ENCODE measurements at regions not wholly inside any gene's neighbourhood (a gene's known extent, or its start where the extent isn't known, plus 50 kb on each side); places are given as distances from the start of the nearest gene placed in this dataset.

GRCh38 chr12:125245581-125246557 is 180.6 kb downstream of the AACS start:
- no peak overlapping the region for H3K27ac ChIP-seq
- ChIA-PET CTCF (interaction anchor here (0.5 to 0.8 kb wide), 2 partner anchors 9 to 397 kb away, joined by 3 to 5 read pairs; no protein-coding TSS in a partner anchor), POLR2A (ENCODE audit: low non-redundant PET) (no interaction called here)
- no peak for TF ChIP-seq CTCF (conservative IDR thresholded peaks at IDR 0.05; ENCODE audit: low read depth)
- DNase-seq (ENCODE audit: low spot score): no peak

- CTCF ChIA-PET: no interaction called here
- no peak for DNase-seq (ENCODE audit: low spot score)
- no peak for TF ChIP-seq CTCF (conservative IDR thresholded peaks at IDR 0.05; ENCODE audit: low read depth)
- POLR2A ChIA-PET (ENCODE audit: low non-redundant PET): no interaction called here
- no peak overlapping the region for H3K27ac ChIP-seq
These were observed 182.2 kb downstream of the AACS start for GRCh38 chr12:125247477-125247876.

- POLR2A ChIA-PET (ENCODE audit: low non-redundant PET): no interaction called here
- DNase-seq (ENCODE audit: low spot score): no peak
- CTCF ChIA-PET: interaction anchor here (0.6 kb wide), 1 partner anchor 12 kb away, joined by 4 read pairs; no protein-coding TSS in a partner anchor
- TF ChIP-seq CTCF (conservative IDR thresholded peaks at IDR 0.05; ENCODE audit: low read depth): no peak
- H3K27ac ChIP-seq: no peak overlapping the region
These were observed 184.0 kb downstream of the AACS start for GRCh38 chr12:125249066-125249824.

- no peak for DNase-seq (ENCODE audit: low spot score)
- no peak overlapping the region for H3K27ac ChIP-seq
- CTCF ChIA-PET: interaction anchor here (0.6 kb wide), 1 partner anchor 1614 kb away, joined by 3 read pairs; no protein-coding TSS in a partner anchor
These were observed 184.7 kb downstream of the AACS start for GRCh38 chr12:125249932-125250331.

GRCh38 chr12:125254236-125254635 is 189.0 kb downstream of the AACS start:
- ChIA-PET CTCF (no interaction called here), POLR2A (ENCODE audit: low non-redundant PET) (no interaction called here)
- no peak for TF ChIP-seq CTCF (conservative IDR thresholded peaks at IDR 0.05; ENCODE audit: low read depth)
- DNase-seq (ENCODE audit: low spot score): no peak
- no peak overlapping the region for H3K27ac ChIP-seq

More at GRCh38 chr12:125249932-125250331, 184.7 kb downstream of the AACS start:
- POLR2A ChIA-PET (ENCODE audit: low non-redundant PET): no interaction called here
- no peak for TF ChIP-seq CTCF (conservative IDR thresholded peaks at IDR 0.05; ENCODE audit: low read depth)

GRCh38 chr12:125254856-125255255 is 189.6 kb downstream of the AACS start:
- no peak overlapping the region for H3K27ac ChIP-seq
- TF ChIP-seq CTCF (conservative IDR thresholded peaks at IDR 0.05; ENCODE audit: low read depth): no peak
- DNase-seq (ENCODE audit: low spot score): no peak
- ChIA-PET CTCF (interaction anchor here (0.7 kb wide), 1 partner anchor 56 kb away, joined by 4 read pairs; no protein-coding TSS in a partner anchor), POLR2A (ENCODE audit: low non-redundant PET) (no interaction called here)

Measured in RWPE1 (cell line).